NCI-H2171 treated with DMSO at 0.1 percent for 48 hours (cell line): ENCODE measurements at regions not wholly inside any gene's neighbourhood (a gene's known extent, or its start where the extent isn't known, plus 50 kb on each side); places are given as distances from the start of the nearest gene placed in this dataset.

Experiments
- DNase-seq: peaks from one replicate; lab custom pipeline; 2025; lab: John Stamatoyannopoulos, UW

- no peak for DNase-seq
These were observed 77.1 kb downstream of the FBXO5 start for GRCh38 chr6:152905551-152906299.

- no peak for DNase-seq
These were observed 73.6 kb downstream of the FBXO5 start for GRCh38 chr6:152909241-152909640.

GRCh38 chr6:152916035-152916434 lies 66.8 kb downstream of the FBXO5 start:
- DNase-seq = no peak

- DNase-seq = no peak
These were observed 63.9 kb downstream of the FBXO5 start for GRCh38 chr6:152918991-152919390.

- DNase-seq = no peak
These were observed 62.8 kb downstream of the FBXO5 start for GRCh38 chr6:152920016-152920415.
